ENCODE measurements at regions not wholly inside any gene's neighbourhood (a gene's known extent, or its start where the extent isn't known, plus 50 kb on each side); places are given as distances from the start of the nearest gene placed in this dataset.

GRCh38 chr20:56171087-56172012 is 77.2 kb upstream of the MC3R start:
- Histone ChIP-seq H3K27me3 (replicated peaks; ENCODE audit: insufficient read depth) (peaks cover 5% of the 10 kb centered on the region), H3K9me3 (no peaks in the 10 kb centered on the region), H3K4me1 (replicated peaks) (no peaks in the 10 kb centered on the region), H3K4me3 (no peak overlapping the region), H3K27ac (no peak overlapping the region), H3K36me3 (no peaks in the 10 kb centered on the region)
- 54% methylated on average over 6 of the region's 6 CpGs for WGBS
- DNase-seq (ENCODE audit: low spot score): peak; percentile 5
- intact Hi-C loops (cut with DNase I): loop anchor here (10.0 kb wide), 1 partner anchor 757 kb away; no protein-coding TSS in a partner anchor
- no peak for TF ChIP-seq POLR2AphosphoS5 (IDR thresholded peaks at IDR 0.05)
- no peak for TF ChIP-seq POLR2A (IDR thresholded peaks at IDR 0.05)
- peak in 2 of 4 experiments; percentile 35 to 46 for TF ChIP-seq CTCF (IDR thresholded peaks at IDR 0.05)

DNA sequence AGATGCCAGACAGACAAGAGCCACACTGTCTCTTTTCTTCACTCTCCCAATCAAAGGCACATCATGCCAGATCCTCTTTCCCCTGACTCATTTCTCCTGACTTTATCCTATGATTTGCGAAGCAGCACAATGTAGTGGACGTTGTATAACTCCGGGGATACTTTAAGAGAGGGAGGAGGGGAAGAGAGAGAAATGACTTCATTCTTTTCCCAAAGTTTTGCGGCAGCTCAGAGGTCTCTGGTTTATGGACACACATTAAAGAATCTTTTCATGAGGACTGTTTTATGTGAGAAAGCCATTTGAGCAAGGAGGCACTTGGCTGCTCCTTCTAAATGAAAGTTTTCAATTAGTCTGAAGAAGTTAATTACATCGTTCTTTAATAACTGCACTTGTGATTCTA is 75.1 kb upstream of the MC3R start:
- Histone ChIP-seq H3K36me3 (no peaks in the 10 kb centered on the region), H3K27ac (no peak overlapping the region), H3K4me3 (no peak overlapping the region), H3K4me1 (replicated peaks) (no peaks in the 10 kb centered on the region), H3K27me3 (replicated peaks; ENCODE audit: insufficient read depth) (peaks cover 5% of the 10 kb centered on the region), H3K9me3 (no peaks in the 10 kb centered on the region)
- whole genome bisulfite sequencing: 19% methylated on average over 5 of the region's 5 CpGs
- TF ChIP-seq POLR2A (IDR thresholded peaks at IDR 0.05): no peak
- TF ChIP-seq POLR2AphosphoS5 (IDR thresholded peaks at IDR 0.05): no peak
- TF ChIP-seq CTCF (IDR thresholded peaks at IDR 0.05): no peak
- no peak for DNase-seq (ENCODE audit: low spot score)
- intact Hi-C loops (cut with DNase I): loop anchor here (10.0 kb wide), 1 partner anchor 759 kb away; no protein-coding TSS in a partner anchor

- H3K9me3 ChIP-seq: no peaks in the 10 kb centered on the region
- no peaks in the 10 kb centered on the region for H3K36me3 ChIP-seq
- H3K4me3 ChIP-seq: no peak overlapping the region
- no peak overlapping the region for H3K27ac ChIP-seq
- no peaks in the 10 kb centered on the region for H3K4me1 ChIP-seq (replicated peaks)
- WGBS: 85% methylated on average over 3 of the region's 3 CpGs
- DNase-seq (ENCODE audit: low spot score): no peak
- intact Hi-C loops (cut with DNase I): loop anchor here (10.0 kb wide), 1 partner anchor 760 kb away; no protein-coding TSS in a partner anchor
- peaks cover 5% of the 10 kb centered on the region for H3K27me3 ChIP-seq (replicated peaks; ENCODE audit: insufficient read depth)
- TF ChIP-seq CTCF (IDR thresholded peaks at IDR 0.05) (no peak), POLR2AphosphoS5 (IDR thresholded peaks at IDR 0.05) (no peak), POLR2A (IDR thresholded peaks at IDR 0.05) (no peak)
These were observed 74.1 kb upstream of the MC3R start for GRCh38 chr20:56174416-56174815.

GRCh38 chr20:56175884-56176283 is 72.6 kb upstream of the MC3R start:
- Histone ChIP-seq H3K9me3 (no peaks in the 10 kb centered on the region), H3K27ac (no peak overlapping the region), H3K4me1 (replicated peaks) (no peaks in the 10 kb centered on the region), H3K4me3 (no peak overlapping the region), H3K36me3 (no peaks in the 10 kb centered on the region), H3K27me3 (replicated peaks; ENCODE audit: insufficient read depth) (peaks cover 5% of the 10 kb centered on the region)
- DNase-seq (ENCODE audit: low spot score): no peak
- TF ChIP-seq POLR2A (IDR thresholded peaks at IDR 0.05): no peak
- no peak for TF ChIP-seq POLR2AphosphoS5 (IDR thresholded peaks at IDR 0.05)
- intact Hi-C loops (cut with DNase I): loop anchor here (10.0 kb wide), 1 partner anchor 761 kb away; no protein-coding TSS in a partner anchor
- WGBS: 69% methylated on average over 3 of the region's 3 CpGs

GRCh38 chr20:56178219-56178618 is 70.3 kb upstream of the MC3R start:
- no peak overlapping the region for H3K27ac ChIP-seq
- intact Hi-C loops (cut with DNase I): loop anchor here (10.0 kb wide), 1 partner anchor 763 kb away; no protein-coding TSS in a partner anchor
- H3K4me1 ChIP-seq (replicated peaks): no peaks in the 10 kb centered on the region
- no peak for DNase-seq (ENCODE audit: low spot score)
- H3K4me3 ChIP-seq: no peak overlapping the region
- no peaks in the 10 kb centered on the region for H3K36me3 ChIP-seq
- H3K27me3 ChIP-seq (replicated peaks; ENCODE audit: insufficient read depth): peaks cover 5% of the 10 kb centered on the region
- no peaks in the 10 kb centered on the region for H3K9me3 ChIP-seq
- 61% methylated on average over 6 of the region's 6 CpGs for WGBS
- TF ChIP-seq POLR2AphosphoS5 (IDR thresholded peaks at IDR 0.05) (no peak), CTCF (IDR thresholded peaks at IDR 0.05) (no peak), POLR2A (IDR thresholded peaks at IDR 0.05) (no peak)
